HepG2 (cell line): ENCODE measurements at regions not wholly inside any gene's neighbourhood (a gene's known extent, or its start where the extent isn't known, plus 50 kb on each side); places are given as distances from the start of the nearest gene placed in this dataset.

ENCODE experiments used
- ATAC-seq: fragments of 200-7000 bp; cut with Tn5 transposase; 3 replicates; pipeline ENCODE4 v1.9.1; 2020; ENCODE audit warnings: mild to moderate bottlenecking, moderate library complexity
- BruUV-seq: library from RNA; stranded (reverse); fragments of 400-500 nt; replicated peaks from 2 replicates; lab custom pipeline; 2021; lab: Mats Ljungman, UMichigan
- CTCF ChIA-PET: fragments of 300-600 bp; formaldehyde crosslinking; extraction: SDS; loops from one replicate; lab custom pipeline; 2021; ENCODE audit warnings: low total read pairs, inconsistent platforms, low intra/inter-chr PET ratio; lab: Yijun Ruan, JAX
- POLR2A ChIA-PET: fragments of 350-600 bp; sonication (Branson Sonifier 250); formaldehyde crosslinking; loops from one replicate; lab custom pipeline; 2020; ENCODE audit warnings: antibody characterized with exemption, inconsistent platforms; lab: Yijun Ruan, JAX
- DNase-seq: peaks from one replicate; pipeline ENCODE4 v3.0.0-alpha.2; 2015; ENCODE audit warnings: low spot score
- FAIRE-seq: peaks from 3 replicates; lab custom pipeline; 2011; peaks lifted over from hg19 to GRCh38; lab: Jason Lieb, UNC
- H2AFZ ChIP-seq: one replicate; pipeline ENCODE4 v1.6.1; 2011; ENCODE audit warnings: low read length, inconsistent platforms
- H3K27ac ChIP-seq: fragments of 300-600 bp; 3 replicates; pipeline ENCODE4 v1.8.0; 2011; ENCODE audit warnings: mixed run types, mild to moderate bottlenecking, mixed read lengths, low read length, inconsistent platforms; ENCODE audit not compliant: insufficient read depth; ENCODE audit errors: extremely low read length
- H3K27me3 ChIP-seq, 2 experiments: fragments of 200-600 bp in 1 of 2; 2 replicates in 1 of 2; 3 replicates in 1 of 2; pipeline versions ENCODE4 v1.6.0 to v1.8.0; 2011; ENCODE audit warnings: low read length in 2 of 2, mild to moderate bottlenecking in 2 of 2, moderate library complexity in 2 of 2, inconsistent platforms in 1 of 2; ENCODE audit not compliant: insufficient read depth in 2 of 2, control insufficient read depth in 1 of 2
- H3K36me3 ChIP-seq, 2 experiments: fragments of 200-600 bp in 1 of 2; replicated peaks in 1 of 2; 2 replicates in 1 of 2; 3 replicates in 1 of 2; pipeline versions ENCODE4 v1.5.1 to v1.8.0; 2011; ENCODE audit warnings: low read length in 2 of 2, inconsistent platforms in 1 of 2; ENCODE audit not compliant: insufficient read depth in 2 of 2, control insufficient read depth in 1 of 2
- H3K4me1 ChIP-seq: 2 replicates; pipeline ENCODE4 v1.5.1; 2012; ENCODE audit warnings: low read length, inconsistent platforms; ENCODE audit not compliant: insufficient read depth
- H3K4me2 ChIP-seq: 2 replicates; pipeline ENCODE4 v1.6.0; 2011; ENCODE audit warnings: low read depth, low read length, inconsistent platforms
- H3K4me3 ChIP-seq, 3 experiments: fragments of 200-600 bp in 1 of 3; sonication (generic), shearing (Covaris generic) in 1 of 3; replicated peaks in 1 of 3; 2 replicates each; pipeline ENCODE4 v1.5.1; 2011 to 2016; ENCODE audit warnings: low read length in 3 of 3, inconsistent platforms in 2 of 3, low read depth in 2 of 3, mild to moderate bottlenecking in 2 of 3, control low read depth in 1 of 3, mixed read lengths in 1 of 3; ENCODE audit not compliant: insufficient read depth in 1 of 3
- H3K79me2 ChIP-seq: one replicate; pipeline ENCODE4 v1.6.1; 2011; ENCODE audit warnings: low read length, inconsistent platforms; ENCODE audit not compliant: insufficient read depth
- H3K9ac ChIP-seq: 2 replicates; pipeline ENCODE4 v1.6.0; 2011; ENCODE audit warnings: mild to moderate bottlenecking, low read depth, low read length, inconsistent platforms; ENCODE audit not compliant: insufficient read depth
- H3K9me3 ChIP-seq: 2 replicates; pipeline ENCODE4 v1.5.1; 2012; ENCODE audit warnings: mild to moderate bottlenecking, low read length
- H4K20me1 ChIP-seq: 2 replicates; pipeline ENCODE4 v1.6.0; 2011; ENCODE audit warnings: inconsistent platforms, mild to moderate bottlenecking, low read length, moderate library complexity; ENCODE audit not compliant: insufficient read depth
- FOXA1 ChIP-seq, 2 experiments: fragments of 450-650 bp in 1 of 2; sonication (generic) in 1 of 2; formaldehyde crosslinking in 1 of 2; IDR thresholded peaks; 2 replicates each; pipeline versions ENCODE4 v1.4.0 to v1.6.1; 2016 to 2020; ENCODE audit warnings: missing genetic modification reagents in 1 of 2
- MXI1 ChIP-seq: IDR thresholded peaks from 3 replicates; pipeline ENCODE4 v1.6.1; 2012; ENCODE audit warnings: low read depth, low read length, inconsistent platforms, borderline replicate concordance
- ZBTB21 ChIP-seq: sonication (generic); formaldehyde crosslinking; IDR thresholded peaks from 2 replicates; pipeline ENCODE4 v1.4.0; 2020; ENCODE audit warnings: missing genetic modification reagents
- ZFP36L2 ChIP-seq: sonication (generic); formaldehyde crosslinking; IDR thresholded peaks from 2 replicates; pipeline ENCODE4 v1.4.0; 2020; ENCODE audit warnings: missing genetic modification reagents
- ZNF20 ChIP-seq: sonication (generic); formaldehyde crosslinking; IDR thresholded peaks from 2 replicates; pipeline ENCODE4 v1.4.0; 2020; ENCODE audit warnings: mild to moderate bottlenecking, moderate library complexity, missing genetic modification reagents
- ZNF280D ChIP-seq: sonication (generic); formaldehyde crosslinking; IDR thresholded peaks from 2 replicates; pipeline ENCODE4 v1.5.1; 2020; ENCODE audit warnings: mild to moderate bottlenecking, missing genetic modification reagents
- ZSCAN22 ChIP-seq: sonication (generic); formaldehyde crosslinking; IDR thresholded peaks from 2 replicates; pipeline ENCODE4 v1.4.0; 2020; ENCODE audit warnings: mild to moderate bottlenecking, missing genetic modification reagents
- ZZZ3 ChIP-seq: sonication (generic); formaldehyde crosslinking; IDR thresholded peaks from 2 replicates; pipeline ENCODE4 v1.4.0; 2020; ENCODE audit warnings: missing genetic modification reagents, mild to moderate bottlenecking, borderline replicate concordance
- WGBS: methylation state at CpG from one replicate; pipeline ENCODE4 v1.1.6; 2017; ENCODE audit warnings: low lambda C conversion rate; 5-methylcytosine and 5-hydroxymethylcytosine counted together
- in situ Hi-C: cut with HindIII; loops from 2 replicates; pipeline ENCODE4 v1.10.0; 2017; ENCODE audit warnings: low pct_unique_long_range_greater_than_20kb; ENCODE audit not compliant: extremely low pct_ligation_motif_present
- intact Hi-C: fragments of 100-400 bp; cut with micrococcal nuclease; formaldehyde crosslinking; loops from one replicate; pipeline ENCODE4 v1.10.0; 2022; ENCODE audit not compliant: unreplicated experiment
- TF ChIP-seq, protein P1 (sequence below): sonication (generic); formaldehyde crosslinking; conservative IDR thresholded peaks from 2 replicates; pipeline ENCODE4 v1.8.1; 2023; ENCODE audit warnings: missing genetic modification reagents
- TF ChIP-seq, protein P2 (sequence below): sonication (generic); formaldehyde crosslinking; IDR thresholded peaks from 2 replicates; pipeline ENCODE4 v1.5.0; 2020; ENCODE audit warnings: mild to moderate bottlenecking, missing genetic modification reagents, borderline replicate concordance

GRCh38 chr6:158259845-158260244, 52.4 kb upstream of the TULP4 start:
- H3K4me1 ChIP-seq, result peaks cover 9% of the 10 kb centered on the region; the same call in 1 of the 2 replicates
- CTCF ChIA-PET, result no interaction called here
- intact Hi-C loops (no loop called here), in situ Hi-C loops (no loop called here)
- ATAC-seq (no peak), FAIRE-seq (no peak), DNase-seq (no peak)
- no peaks in the 10 kb centered on the region; the same call in 1 of the 2 replicates for H4K20me1 ChIP-seq
- WGBS, result 98% methylated on average over 3 of the region's 3 CpGs
- peaks cover 10 to 40% of the 10 kb centered on the region in 2 experiments for H3K36me3 ChIP-seq
- peaks cover 91% of the 10 kb centered on the region for H3K79me2 ChIP-seq
- no TSS peak for BruUV-seq
- H3K9ac ChIP-seq, result no peak overlapping the region
- H3K4me2 ChIP-seq, result no peak overlapping the region
- H3K27me3 ChIP-seq, result no peaks in the 10 kb centered on the region
- no peak overlapping the region for H3K4me3 ChIP-seq
- no peaks in the 10 kb centered on the region for H3K9me3 ChIP-seq
- H2AFZ ChIP-seq, result no peak overlapping the region
- TF ChIP-seq ZNF20 (CRISPR knock-in tag) (no peak), FOXA1 (IDR thresholded peaks at IDR 0.05) (no peak), FOXA1 (CRISPR knock-in tag; IDR thresholded peaks at IDR 0.05) (no peak), ZFP36L2 (CRISPR knock-in tag) (no peak), ZZZ3 (CRISPR knock-in tag) (no peak), ZNF280D (CRISPR knock-in tag) (no peak), ZBTB21 (no peak), MXI1 (no peak), ZSCAN22 (CRISPR knock-in tag) (no peak)
- TF ChIP-seq, protein P1, sequence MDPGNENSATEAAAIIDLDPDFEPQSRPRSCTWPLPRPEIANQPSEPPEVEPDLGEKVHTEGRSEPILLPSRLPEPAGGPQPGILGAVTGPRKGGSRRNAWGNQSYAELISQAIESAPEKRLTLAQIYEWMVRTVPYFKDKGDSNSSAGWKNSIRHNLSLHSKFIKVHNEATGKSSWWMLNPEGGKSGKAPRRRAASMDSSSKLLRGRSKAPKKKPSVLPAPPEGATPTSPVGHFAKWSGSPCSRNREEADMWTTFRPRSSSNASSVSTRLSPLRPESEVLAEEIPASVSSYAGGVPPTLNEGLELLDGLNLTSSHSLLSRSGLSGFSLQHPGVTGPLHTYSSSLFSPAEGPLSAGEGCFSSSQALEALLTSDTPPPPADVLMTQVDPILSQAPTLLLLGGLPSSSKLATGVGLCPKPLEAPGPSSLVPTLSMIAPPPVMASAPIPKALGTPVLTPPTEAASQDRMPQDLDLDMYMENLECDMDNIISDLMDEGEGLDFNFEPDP, result 0 out of 2 replicates have a peak, but pooled peaks have one; percentile 56
- TF ChIP-seq, protein P2, sequence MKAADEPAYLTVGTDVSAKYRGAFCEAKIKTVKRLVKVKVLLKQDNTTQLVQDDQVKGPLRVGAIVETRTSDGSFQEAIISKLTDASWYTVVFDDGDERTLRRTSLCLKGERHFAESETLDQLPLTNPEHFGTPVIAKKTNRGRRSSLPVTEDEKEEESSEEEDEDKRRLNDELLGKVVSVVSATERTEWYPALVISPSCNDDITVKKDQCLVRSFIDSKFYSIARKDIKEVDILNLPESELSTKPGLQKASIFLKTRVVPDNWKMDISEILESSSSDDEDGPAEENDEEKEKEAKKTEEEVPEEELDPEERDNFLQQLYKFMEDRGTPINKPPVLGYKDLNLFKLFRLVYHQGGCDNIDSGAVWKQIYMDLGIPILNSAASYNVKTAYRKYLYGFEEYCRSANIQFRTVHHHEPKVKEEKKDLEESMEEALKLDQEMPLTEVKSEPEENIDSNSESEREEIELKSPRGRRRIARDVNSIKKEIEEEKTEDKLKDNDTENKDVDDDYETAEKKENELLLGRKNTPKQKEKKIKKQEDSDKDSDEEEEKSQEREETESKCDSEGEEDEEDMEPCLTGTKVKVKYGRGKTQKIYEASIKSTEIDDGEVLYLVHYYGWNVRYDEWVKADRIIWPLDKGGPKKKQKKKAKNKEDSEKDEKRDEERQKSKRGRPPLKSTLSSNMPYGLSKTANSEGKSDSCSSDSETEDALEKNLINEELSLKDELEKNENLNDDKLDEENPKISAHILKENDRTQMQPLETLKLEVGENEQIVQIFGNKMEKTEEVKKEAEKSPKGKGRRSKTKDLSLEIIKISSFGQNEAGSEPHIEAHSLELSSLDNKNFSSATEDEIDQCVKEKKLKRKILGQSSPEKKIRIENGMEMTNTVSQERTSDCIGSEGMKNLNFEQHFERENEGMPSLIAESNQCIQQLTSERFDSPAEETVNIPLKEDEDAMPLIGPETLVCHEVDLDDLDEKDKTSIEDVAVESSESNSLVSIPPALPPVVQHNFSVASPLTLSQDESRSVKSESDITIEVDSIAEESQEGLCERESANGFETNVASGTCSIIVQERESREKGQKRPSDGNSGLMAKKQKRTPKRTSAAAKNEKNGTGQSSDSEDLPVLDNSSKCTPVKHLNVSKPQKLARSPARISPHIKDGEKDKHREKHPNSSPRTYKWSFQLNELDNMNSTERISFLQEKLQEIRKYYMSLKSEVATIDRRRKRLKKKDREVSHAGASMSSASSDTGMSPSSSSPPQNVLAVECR (CRISPR knock-in tag), result 0 out of 2 replicates have a peak, but pooled peaks have one; percentile 20
- H3K27ac ChIP-seq, result no peak overlapping the region
- POLR2A ChIA-PET, result interaction anchor here (1.2 kb wide), 1 partner anchor 10 kb away, joined by 3 read pairs; no protein-coding TSS in a partner anchor
